B cell (primary cell): ENCODE measurements at regions not wholly inside any gene's neighbourhood (a gene's known extent, or its start where the extent isn't known, plus 50 kb on each side); places are given as distances from the start of the nearest gene placed in this dataset.

Experiments used
- ATAC-seq: fragments of 200-7000 bp; cut with Tn5 transposase; one replicate; pipeline ENCODE4 v1.10.0; 2021; ENCODE audit warnings: low read depth, mild to moderate bottlenecking, moderate number of reproducible peaks, moderate library complexity
- CTCF ChIA-PET: fragments of 350-600 bp; sonication (Branson Sonifier 250); formaldehyde crosslinking; loops from one replicate; lab custom pipeline; 2021; ENCODE audit warnings: antibody characterized with exemption, inconsistent platforms; lab: Charles Lee
- POLR2A ChIA-PET: fragments of 350-600 bp; sonication (Branson Sonifier 250); formaldehyde crosslinking; loops from one replicate; lab custom pipeline; 2021; ENCODE audit warnings: antibody characterized with exemption; lab: Charles Lee
- DNase-seq: peaks from one replicate; pipeline ENCODE4 v3.0.0; 2013
- H2AFZ ChIP-seq: 2 replicates; pipeline ENCODE4 v1.6.1; 2012; ENCODE audit warnings: mild to moderate bottlenecking, low read depth, low read length; ENCODE audit not compliant: insufficient read depth, poor library complexity, severe bottlenecking
- H3K27ac ChIP-seq, 2 donors: 1 replicate in 1 of 2; 2 replicates in 1 of 2; pipeline ENCODE4 v1.5.1; 2012 to 2013; ENCODE audit warnings: low read length in 2 of 2, mild to moderate bottlenecking in 2 of 2, moderate library complexity in 1 of 2
- H3K27me3 ChIP-seq, 4 experiments: fragments of 200-600 bp in 1 of 4; sonication (generic) in 1 of 4; replicated peaks in 1 of 4; 1 replicate in 2 of 4; 2 replicates in 2 of 4; pipeline versions ENCODE4 v1.6.1 to v1.7.0; 2013 to 2016; ENCODE audit warnings: low read length in 3 of 4, mild to moderate bottlenecking in 2 of 4, mixed read lengths in 1 of 4, moderate library complexity in 1 of 4; ENCODE audit not compliant: insufficient read depth in 4 of 4, control insufficient read depth in 3 of 4; ENCODE audit errors: control extremely low read depth in 1 of 4
- H3K36me3 ChIP-seq, 2 experiments: replicated peaks in 1 of 2; 1 replicate in 1 of 2; 2 replicates in 1 of 2; pipeline versions ENCODE4 v1.6.1 to v1.7.1; 2013; ENCODE audit warnings: low read length in 1 of 2; ENCODE audit not compliant: insufficient read depth in 2 of 2, control insufficient read depth in 1 of 2; ENCODE audit errors: control extremely low read depth in 1 of 2, extremely low read depth in 1 of 2
- H3K4me1 ChIP-seq, 2 donors: fragments of 200-600 bp in 1 of 2; sonication (generic) in 1 of 2; 1 replicate in 1 of 2; 2 replicates in 1 of 2; pipeline versions ENCODE4 v1.5.1 to v1.6.1; 2013 to 2017; ENCODE audit warnings: low read length in 2 of 2; ENCODE audit not compliant: control insufficient read depth in 2 of 2, insufficient read depth in 2 of 2
- H3K4me2 ChIP-seq: replicated peaks from 2 replicates; pipeline ENCODE3; 2012; ENCODE audit warnings: mild to moderate bottlenecking, low read depth, low read length; ENCODE audit not compliant: poor library complexity, severe bottlenecking
- H3K4me3 ChIP-seq, 5 experiments: fragments of 200-600 bp in 1 of 5; sonication (generic) in 1 of 5; 1 replicate in 3 of 5; 2 replicates in 2 of 5; pipeline versions ENCODE4 v1.5.1 to v1.7.0; 2011 to 2016; ENCODE audit warnings: low read length in 4 of 5, mild to moderate bottlenecking in 4 of 5, low read depth in 2 of 5, control low read depth in 1 of 5, moderate library complexity in 1 of 5; ENCODE audit not compliant: insufficient read depth in 1 of 5; ENCODE audit errors: control extremely low read depth in 1 of 5, extremely low read depth in 1 of 5
- H3K79me2 ChIP-seq: fragments of 200-600 bp; sonication (generic); one replicate; pipeline ENCODE4 v1.6.0; 2016; ENCODE audit warnings: low read length; ENCODE audit not compliant: control insufficient read depth, insufficient read depth
- H3K9ac ChIP-seq: fragments of 200-600 bp; sonication (generic); 2 replicates; pipeline ENCODE4 v1.6.1; 2017; ENCODE audit warnings: mild to moderate bottlenecking, low read length, moderate library complexity
- H3K9me3 ChIP-seq, 3 donors: one replicate each; pipeline versions ENCODE4 v1.6.1 to v1.7.1; 2013; ENCODE audit warnings: low read length in 2 of 3; ENCODE audit not compliant: control insufficient read depth in 2 of 3, insufficient read depth in 1 of 3; ENCODE audit errors: control extremely low read depth in 1 of 3
- H4K20me1 ChIP-seq: 2 replicates; pipeline ENCODE4 v1.6.0; 2012; ENCODE audit warnings: mild to moderate bottlenecking, low read length; ENCODE audit not compliant: insufficient read depth, control insufficient read depth, poor library complexity, severe bottlenecking
- H3K27ac Mint-ChIP-seq: one replicate; pipeline ENCODE4 v1.8.0; 2021; ENCODE audit warnings: mixed read lengths
- H3K27me3 Mint-ChIP-seq: one replicate; pipeline ENCODE4 v1.8.0; 2021; ENCODE audit warnings: mixed read lengths
- H3K4me1 Mint-ChIP-seq: one replicate; pipeline ENCODE4 v1.8.0; 2021; ENCODE audit warnings: mixed read lengths
- H3K4me3 Mint-ChIP-seq: one replicate; pipeline ENCODE4 v1.8.0; 2021; ENCODE audit warnings: mixed read lengths
- H3K9me3 Mint-ChIP-seq: one replicate; pipeline ENCODE4 v1.8.0; 2022; ENCODE audit warnings: mixed read lengths; ENCODE audit not compliant: insufficient read depth
- EZH2 ChIP-seq: IDR thresholded peaks from 2 replicates; pipeline ENCODE4 v1.6.1; 2012; ENCODE audit warnings: borderline replicate concordance, low read depth, mild to moderate bottlenecking, moderate library complexity, low read length; ENCODE audit not compliant: insufficient read depth, poor library complexity, severe bottlenecking
- WGBS: methylation state at CpG from one replicate; pipeline ENCODE4 v1.1.5; 2013; ENCODE audit warnings: missing lambda C conversion rate; ENCODE audit not compliant: insufficient coverage; 5-methylcytosine and 5-hydroxymethylcytosine counted together
- intact Hi-C: fragments of 100-400 bp; cut with micrococcal nuclease; formaldehyde crosslinking; loops from one replicate; pipeline ENCODE4 v1.10.0; 2022
- TF ChIP-seq, protein P1 (sequence below): fragments of 200-600 bp; IDR thresholded peaks from one replicate; pipeline ENCODE4 v1.8.0; 2022; ENCODE audit warnings: antibody characterized with exemption, mild to moderate bottlenecking

DNA sequence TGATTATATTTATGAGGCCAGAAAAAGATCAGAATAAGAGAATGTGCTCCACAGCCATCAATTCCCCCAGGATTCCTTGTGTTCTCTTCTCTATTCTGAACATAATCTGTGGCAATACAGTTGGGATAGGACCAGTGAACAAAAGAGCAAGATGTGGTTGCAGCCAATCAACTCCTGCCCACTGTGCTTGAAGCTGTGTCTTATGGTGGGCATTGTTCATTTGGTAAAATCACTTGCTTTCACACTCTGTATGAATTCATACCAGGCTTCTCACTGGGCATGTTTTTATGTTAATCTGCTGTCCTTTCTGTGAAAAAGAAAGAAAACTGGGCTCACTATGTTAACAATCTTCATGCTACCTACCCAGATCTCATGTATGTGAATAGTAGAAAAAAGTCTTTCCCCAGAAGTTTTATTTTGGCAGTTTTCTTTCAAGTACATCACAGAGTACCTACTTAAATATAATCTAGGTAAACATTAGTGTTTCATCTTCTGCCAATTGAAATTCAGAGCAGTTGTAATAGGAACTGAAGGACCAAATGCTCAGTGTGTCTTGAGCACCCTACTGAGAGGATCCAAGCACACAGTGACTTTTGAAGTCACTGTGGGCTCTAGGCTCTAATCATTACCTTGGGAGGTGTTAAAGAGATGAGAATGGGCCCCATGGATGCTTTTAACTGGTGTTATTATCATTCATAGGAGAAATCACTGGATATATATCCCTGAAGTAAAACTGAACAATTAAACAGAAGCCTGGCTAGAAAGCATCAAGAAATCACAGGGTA is 429.2 kb upstream of the TRAM1L1 start:
- Mint-ChIP-seq H3K4me1 (no peaks in the 10 kb centered on the region), H3K4me3 (no peak overlapping the region), H3K27me3 (no peaks in the 10 kb centered on the region), H3K9me3 (peaks cover 4% of the 10 kb centered on the region), H3K27ac (no peak overlapping the region)
- no peak overlapping the region for H3K4me2 ChIP-seq
- no peak overlapping the region for H3K4me3 ChIP-seq
- no peak for TF ChIP-seq EZH2
- TF ChIP-seq, protein P1, sequence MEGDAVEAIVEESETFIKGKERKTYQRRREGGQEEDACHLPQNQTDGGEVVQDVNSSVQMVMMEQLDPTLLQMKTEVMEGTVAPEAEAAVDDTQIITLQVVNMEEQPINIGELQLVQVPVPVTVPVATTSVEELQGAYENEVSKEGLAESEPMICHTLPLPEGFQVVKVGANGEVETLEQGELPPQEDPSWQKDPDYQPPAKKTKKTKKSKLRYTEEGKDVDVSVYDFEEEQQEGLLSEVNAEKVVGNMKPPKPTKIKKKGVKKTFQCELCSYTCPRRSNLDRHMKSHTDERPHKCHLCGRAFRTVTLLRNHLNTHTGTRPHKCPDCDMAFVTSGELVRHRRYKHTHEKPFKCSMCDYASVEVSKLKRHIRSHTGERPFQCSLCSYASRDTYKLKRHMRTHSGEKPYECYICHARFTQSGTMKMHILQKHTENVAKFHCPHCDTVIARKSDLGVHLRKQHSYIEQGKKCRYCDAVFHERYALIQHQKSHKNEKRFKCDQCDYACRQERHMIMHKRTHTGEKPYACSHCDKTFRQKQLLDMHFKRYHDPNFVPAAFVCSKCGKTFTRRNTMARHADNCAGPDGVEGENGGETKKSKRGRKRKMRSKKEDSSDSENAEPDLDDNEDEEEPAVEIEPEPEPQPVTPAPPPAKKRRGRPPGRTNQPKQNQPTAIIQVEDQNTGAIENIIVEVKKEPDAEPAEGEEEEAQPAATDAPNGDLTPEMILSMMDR: no peak
- H3K9me3 ChIP-seq: no peaks in the 10 kb centered on the region
- POLR2A ChIA-PET: no interaction called here
- no peaks in the 10 kb centered on the region for H4K20me1 ChIP-seq
- H3K27ac ChIP-seq: no peak overlapping the region
- CTCF ChIA-PET: no interaction called here
- ATAC-seq: no peak
- H3K4me1 ChIP-seq: no peaks in the 10 kb centered on the region
- no peaks in the 10 kb centered on the region for H3K36me3 ChIP-seq
- intact Hi-C loops: no loop called here
- H3K79me2 ChIP-seq: no peaks in the 10 kb centered on the region
- no peak for DNase-seq
- H2AFZ ChIP-seq: no peak overlapping the region
- H3K9ac ChIP-seq: no peak overlapping the region
- no peaks in the 10 kb centered on the region for H3K27me3 ChIP-seq

DNA sequence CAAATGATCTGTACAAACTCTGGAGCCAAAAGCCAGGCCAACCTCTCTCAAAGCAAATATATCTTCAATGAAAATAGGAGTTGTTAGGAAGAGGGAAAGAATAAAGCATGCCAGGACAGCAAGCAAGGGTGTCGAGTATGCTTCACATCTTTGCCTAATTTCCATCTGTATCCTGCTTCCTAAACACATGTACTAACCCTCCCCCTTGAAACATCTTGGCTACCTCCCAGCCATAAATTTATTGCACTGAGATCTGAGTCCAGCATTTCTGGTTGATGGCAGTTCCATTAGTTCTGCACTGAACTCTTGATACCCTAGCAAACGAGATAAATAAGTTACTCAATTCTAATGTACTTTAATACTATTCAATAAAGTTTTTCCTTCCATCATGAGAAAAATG is 430.5 kb upstream of the TRAM1L1 start:
- H3K36me3 ChIP-seq: no peaks in the 10 kb centered on the region
- no peak for DNase-seq
- no peak overlapping the region for H3K27ac Mint-ChIP-seq
- CTCF ChIA-PET: no interaction called here
- H3K27me3 Mint-ChIP-seq: no peaks in the 10 kb centered on the region
- H3K4me3 Mint-ChIP-seq: no peak overlapping the region
- no peak for ATAC-seq
- POLR2A ChIA-PET: no interaction called here
- TF ChIP-seq EZH2: no peak
- TF ChIP-seq, protein P1: no peak
- H3K4me1 Mint-ChIP-seq: no peaks in the 10 kb centered on the region
- H3K9me3 Mint-ChIP-seq: peaks cover 10% of the 10 kb centered on the region
- H3K9ac ChIP-seq: no peak overlapping the region
- H2AFZ ChIP-seq: no peak overlapping the region
- H3K4me1 ChIP-seq: no peaks in the 10 kb centered on the region
- WGBS: no CpG with 5 or more reads among the region's 2 CpGs
- no peak overlapping the region for H3K27ac ChIP-seq
- no peak overlapping the region for H3K4me3 ChIP-seq
- intact Hi-C loops: no loop called here
- H3K9me3 ChIP-seq: no peaks in the 10 kb centered on the region
- no peaks in the 10 kb centered on the region for H3K27me3 ChIP-seq
- H4K20me1 ChIP-seq: no peaks in the 10 kb centered on the region
- no peak overlapping the region for H3K4me2 ChIP-seq
- no peaks in the 10 kb centered on the region for H3K79me2 ChIP-seq
